MM.1S (cell line): ENCODE measurements at regions not wholly inside any gene's neighbourhood (a gene's known extent, or its start where the extent isn't known, plus 50 kb on each side); places are given as distances from the start of the nearest gene placed in this dataset.

Experiments
- EZH2 ChIP-seq: fragments of 300-600 bp; sonication (generic); optimal IDR thresholded peaks from 2 replicates; pipeline ENCODE3; 2017; ENCODE audit warnings: low read depth, mild to moderate bottlenecking, antibody characterized with exemption, low read length, mixed read lengths
- TF ChIP-seq, protein P1 (sequence below): fragments of 300-600 bp; sonication (generic); IDR thresholded peaks from 2 replicates; pipeline ENCODE4 v1.5.1; 2016; ENCODE audit warnings: antibody characterized with exemption, low read length, mixed read lengths

DNA sequence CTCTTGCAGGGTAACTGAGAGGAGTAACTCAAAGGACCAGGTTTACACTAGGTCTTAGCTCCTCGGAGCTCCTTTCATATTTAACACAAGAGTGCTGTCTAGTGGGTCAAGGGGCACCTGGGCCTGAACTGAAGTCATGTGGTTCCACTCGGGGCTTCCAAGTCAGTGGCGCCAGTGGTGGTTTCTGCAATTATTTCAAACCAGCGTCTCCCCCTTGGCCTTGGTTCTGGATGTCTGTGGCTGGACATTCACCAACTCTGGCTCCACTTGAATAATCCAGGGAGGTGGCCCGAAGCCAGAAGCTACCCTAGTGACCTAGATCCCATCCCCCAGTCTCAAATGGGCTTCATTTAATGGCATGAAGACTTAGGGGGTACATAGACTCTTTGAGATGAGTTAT, 144.3 kb upstream of the ADAMTS9 start:
- TF ChIP-seq, protein P1, sequence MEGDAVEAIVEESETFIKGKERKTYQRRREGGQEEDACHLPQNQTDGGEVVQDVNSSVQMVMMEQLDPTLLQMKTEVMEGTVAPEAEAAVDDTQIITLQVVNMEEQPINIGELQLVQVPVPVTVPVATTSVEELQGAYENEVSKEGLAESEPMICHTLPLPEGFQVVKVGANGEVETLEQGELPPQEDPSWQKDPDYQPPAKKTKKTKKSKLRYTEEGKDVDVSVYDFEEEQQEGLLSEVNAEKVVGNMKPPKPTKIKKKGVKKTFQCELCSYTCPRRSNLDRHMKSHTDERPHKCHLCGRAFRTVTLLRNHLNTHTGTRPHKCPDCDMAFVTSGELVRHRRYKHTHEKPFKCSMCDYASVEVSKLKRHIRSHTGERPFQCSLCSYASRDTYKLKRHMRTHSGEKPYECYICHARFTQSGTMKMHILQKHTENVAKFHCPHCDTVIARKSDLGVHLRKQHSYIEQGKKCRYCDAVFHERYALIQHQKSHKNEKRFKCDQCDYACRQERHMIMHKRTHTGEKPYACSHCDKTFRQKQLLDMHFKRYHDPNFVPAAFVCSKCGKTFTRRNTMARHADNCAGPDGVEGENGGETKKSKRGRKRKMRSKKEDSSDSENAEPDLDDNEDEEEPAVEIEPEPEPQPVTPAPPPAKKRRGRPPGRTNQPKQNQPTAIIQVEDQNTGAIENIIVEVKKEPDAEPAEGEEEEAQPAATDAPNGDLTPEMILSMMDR = no peak
- TF ChIP-seq EZH2 = no peak
